HepG2 (cell line): ENCODE measurements at regions not wholly inside any gene's neighbourhood (a gene's known extent, or its start where the extent isn't known, plus 50 kb on each side); places are given as distances from the start of the nearest gene placed in this dataset.

Experiments
- CAMTA2 ChIP-seq: sonication (generic); formaldehyde crosslinking; IDR thresholded peaks from 2 replicates; pipeline ENCODE4 v1.4.0; 2020; ENCODE audit warnings: mild to moderate bottlenecking, missing genetic modification reagents, borderline replicate concordance
- FOXP1 ChIP-seq, 2 experiments: fragments of 450-650 bp in 1 of 2; IDR thresholded peaks; 2 replicates each; pipeline ENCODE4 v1.6.1; 2017 to 2018; ENCODE audit warnings: antibody characterized with exemption in 1 of 2
- HCFC1 ChIP-seq: fragments of 150-350 bp; IDR thresholded peaks from 2 replicates; pipeline ENCODE4 v1.6.1; 2014; ENCODE audit warnings: low read depth, low read length
- MBD4 ChIP-seq: IDR thresholded peaks from 2 replicates; pipeline ENCODE4 v1.6.1; 2012; ENCODE audit warnings: low read length, inconsistent platforms, borderline replicate concordance
- POLR2A ChIP-seq, 2 experiments: IDR thresholded peaks; 2 replicates each; pipeline ENCODE4 v1.6.1; 2011; ENCODE audit warnings: low read depth in 2 of 2, low read length in 2 of 2, mild to moderate bottlenecking in 1 of 2, moderate library complexity in 1 of 2; ENCODE audit not compliant: insufficient read depth in 1 of 2
- ZNF121 ChIP-seq: sonication (generic); formaldehyde crosslinking; IDR thresholded peaks from 2 replicates; pipeline ENCODE4 v1.5.0; 2020; ENCODE audit warnings: mild to moderate bottlenecking, missing genetic modification reagents
- TF ChIP-seq, protein P1 (sequence below): sonication (generic); formaldehyde crosslinking; IDR thresholded peaks from 2 replicates; pipeline ENCODE4 v1.5.0; 2020; ENCODE audit warnings: missing genetic modification reagents
- TF ChIP-seq, protein P2 (sequence below): sonication (generic); formaldehyde crosslinking; IDR thresholded peaks from 2 replicates; pipeline ENCODE4 v1.5.0; 2020; ENCODE audit warnings: mild to moderate bottlenecking, missing genetic modification reagents, moderate library complexity

DNA sequence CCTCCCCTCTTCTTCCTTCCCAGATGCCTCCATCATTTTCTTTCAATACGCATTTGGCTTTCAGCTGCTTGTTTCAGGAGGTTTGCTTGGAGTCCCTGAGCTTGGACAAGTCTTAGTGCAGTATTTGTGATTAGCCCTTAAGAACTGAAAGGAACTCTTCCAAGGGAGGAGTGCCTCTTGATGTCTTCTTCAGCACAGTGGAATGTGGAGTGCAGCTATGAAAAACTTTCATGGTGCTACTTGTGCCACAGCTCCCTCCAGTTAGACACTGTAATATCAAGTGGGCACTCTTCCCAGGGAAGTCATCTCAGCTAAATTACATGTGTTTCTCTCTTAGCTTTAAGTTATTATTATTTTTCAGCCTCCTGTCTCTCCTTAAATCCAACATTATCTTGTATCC, 173.1 kb downstream of the NECTIN3 start:
- TF ChIP-seq CAMTA2 (CRISPR knock-in tag) (no peak), POLR2A (IDR thresholded peaks at IDR 0.05; ENCODE audit: insufficient read depth in 1 of 2, low read depth in 2 of 2, low read length in 2 of 2) (no peak), ZNF121 (CRISPR knock-in tag) (no peak), FOXP1 (IDR thresholded peaks at IDR 0.05) (no peak), FOXP1 (CRISPR knock-in tag; IDR thresholded peaks at IDR 0.05) (no peak), MBD4 (no peak), HCFC1 (no peak)
- TF ChIP-seq, protein P1, sequence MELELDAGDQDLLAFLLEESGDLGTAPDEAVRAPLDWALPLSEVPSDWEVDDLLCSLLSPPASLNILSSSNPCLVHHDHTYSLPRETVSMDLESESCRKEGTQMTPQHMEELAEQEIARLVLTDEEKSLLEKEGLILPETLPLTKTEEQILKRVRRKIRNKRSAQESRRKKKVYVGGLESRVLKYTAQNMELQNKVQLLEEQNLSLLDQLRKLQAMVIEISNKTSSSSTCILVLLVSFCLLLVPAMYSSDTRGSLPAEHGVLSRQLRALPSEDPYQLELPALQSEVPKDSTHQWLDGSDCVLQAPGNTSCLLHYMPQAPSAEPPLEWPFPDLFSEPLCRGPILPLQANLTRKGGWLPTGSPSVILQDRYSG (CRISPR knock-in tag) = no peak
- TF ChIP-seq, protein P2, sequence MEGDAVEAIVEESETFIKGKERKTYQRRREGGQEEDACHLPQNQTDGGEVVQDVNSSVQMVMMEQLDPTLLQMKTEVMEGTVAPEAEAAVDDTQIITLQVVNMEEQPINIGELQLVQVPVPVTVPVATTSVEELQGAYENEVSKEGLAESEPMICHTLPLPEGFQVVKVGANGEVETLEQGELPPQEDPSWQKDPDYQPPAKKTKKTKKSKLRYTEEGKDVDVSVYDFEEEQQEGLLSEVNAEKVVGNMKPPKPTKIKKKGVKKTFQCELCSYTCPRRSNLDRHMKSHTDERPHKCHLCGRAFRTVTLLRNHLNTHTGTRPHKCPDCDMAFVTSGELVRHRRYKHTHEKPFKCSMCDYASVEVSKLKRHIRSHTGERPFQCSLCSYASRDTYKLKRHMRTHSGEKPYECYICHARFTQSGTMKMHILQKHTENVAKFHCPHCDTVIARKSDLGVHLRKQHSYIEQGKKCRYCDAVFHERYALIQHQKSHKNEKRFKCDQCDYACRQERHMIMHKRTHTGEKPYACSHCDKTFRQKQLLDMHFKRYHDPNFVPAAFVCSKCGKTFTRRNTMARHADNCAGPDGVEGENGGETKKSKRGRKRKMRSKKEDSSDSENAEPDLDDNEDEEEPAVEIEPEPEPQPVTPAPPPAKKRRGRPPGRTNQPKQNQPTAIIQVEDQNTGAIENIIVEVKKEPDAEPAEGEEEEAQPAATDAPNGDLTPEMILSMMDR = no peak
